Effector CD8-positive, alpha-beta T cell (primary cell): ENCODE measurements at regions not wholly inside any gene's neighbourhood (a gene's known extent, or its start where the extent isn't known, plus 50 kb on each side); places are given as distances from the start of the nearest gene placed in this dataset.
"Not testable (repeated sequence)": the region's sequence is repeated elsewhere in the genome, so short reads cannot be mapped to it uniquely, and the experiment has no call there.

ENCODE experiments used
- DNase-seq: peaks from one replicate; lab custom pipeline; 2025; lab: John Stamatoyannopoulos, UW

DNA sequence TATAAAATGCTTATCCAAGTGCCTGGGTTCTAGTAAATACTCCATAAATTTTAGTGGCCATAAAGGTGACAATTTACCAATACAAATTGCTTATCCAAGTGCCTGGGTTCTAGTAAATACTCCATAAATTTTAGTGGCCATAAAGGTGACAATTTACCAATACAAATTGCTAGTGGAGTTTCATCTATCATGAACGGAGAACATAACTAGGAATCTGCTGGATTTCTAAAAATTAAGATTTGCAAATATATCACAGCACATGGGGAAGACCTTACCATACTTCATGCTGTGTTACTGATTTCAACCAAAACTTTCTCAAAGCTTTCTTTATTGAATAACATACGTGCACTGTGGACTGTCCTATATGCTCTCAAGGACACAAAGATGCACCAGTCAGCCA is 1631.4 kb upstream of the FLRT2 start:
- DNase-seq: not testable (repeated sequence)

DNA sequence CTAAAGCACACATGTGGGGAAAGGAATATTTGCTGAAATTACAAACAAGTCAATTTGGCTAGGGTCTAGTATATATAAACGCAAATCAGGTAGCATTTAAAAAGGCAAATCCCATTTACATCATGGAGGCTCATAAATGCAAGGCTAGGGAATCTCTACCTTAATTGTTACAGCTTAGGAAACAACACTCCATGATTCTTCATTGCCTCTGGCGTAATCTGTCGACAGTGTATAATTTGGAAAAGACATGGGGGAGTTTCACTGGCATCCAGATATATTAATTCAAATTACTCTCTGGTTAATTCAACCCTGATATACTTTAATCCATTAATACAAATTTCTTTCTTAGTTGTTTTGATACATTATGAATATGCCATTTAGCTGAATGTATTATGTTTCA is 1630.2 kb upstream of the FLRT2 start:
- no peak for DNase-seq

DNA sequence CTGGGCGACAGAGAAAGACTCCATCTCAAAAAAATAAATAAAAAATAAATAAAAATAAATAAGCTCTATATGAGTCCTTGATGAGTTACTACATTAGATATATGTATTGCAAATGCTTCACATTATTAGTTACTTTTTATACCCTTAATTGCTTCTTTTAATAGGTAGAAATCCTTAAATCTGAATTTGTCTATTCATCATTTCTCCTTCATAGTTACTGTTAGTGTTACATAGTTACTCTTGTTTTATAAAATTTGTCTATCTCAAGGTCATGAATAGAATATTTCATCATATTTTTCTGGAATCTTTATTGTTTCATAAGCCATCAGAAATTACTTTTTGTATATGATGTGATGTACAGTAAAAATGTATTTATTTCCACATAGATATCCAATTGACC is 1624.8 kb upstream of the FLRT2 start:
- DNase-seq: no peak

DNA sequence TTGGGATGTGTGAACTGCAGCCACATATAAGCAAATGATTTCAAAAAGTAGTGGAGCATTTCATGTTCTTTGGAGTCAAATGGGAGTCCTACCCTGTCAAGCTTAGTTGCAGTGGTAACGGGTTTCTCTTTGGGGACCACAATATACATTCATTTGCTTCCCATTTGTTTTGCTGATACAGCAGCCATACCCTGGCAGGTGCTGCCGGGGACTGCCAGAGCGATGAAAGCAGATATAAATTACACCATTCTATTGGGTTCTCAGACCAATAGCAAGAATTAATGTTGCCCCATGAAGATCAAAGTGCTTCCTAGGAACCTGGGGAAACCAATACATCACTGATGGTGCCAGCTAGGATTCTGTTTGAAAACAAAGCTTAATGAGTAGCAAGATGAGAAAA is 1621.5 kb upstream of the FLRT2 start:
- no peak for DNase-seq

DNA sequence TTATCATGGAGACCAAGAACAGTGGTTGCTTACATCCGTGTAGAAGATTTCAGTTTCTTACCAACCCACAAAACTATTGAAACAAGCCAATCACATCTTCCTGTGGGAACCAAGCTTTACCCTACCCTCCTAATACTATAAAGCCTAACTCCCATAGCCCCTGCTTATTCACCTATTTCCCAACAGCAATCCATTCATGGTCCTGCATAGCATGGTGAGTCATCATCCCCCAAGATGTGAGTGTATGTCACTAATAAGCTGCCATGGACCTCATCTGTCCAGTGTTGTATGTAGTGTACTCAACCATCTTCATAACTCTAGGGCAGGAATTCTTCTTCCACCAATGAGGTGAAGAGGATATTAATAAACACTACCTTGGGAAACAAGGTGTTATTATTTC is 1620.4 kb upstream of the FLRT2 start:
- no peak for DNase-seq

DNA sequence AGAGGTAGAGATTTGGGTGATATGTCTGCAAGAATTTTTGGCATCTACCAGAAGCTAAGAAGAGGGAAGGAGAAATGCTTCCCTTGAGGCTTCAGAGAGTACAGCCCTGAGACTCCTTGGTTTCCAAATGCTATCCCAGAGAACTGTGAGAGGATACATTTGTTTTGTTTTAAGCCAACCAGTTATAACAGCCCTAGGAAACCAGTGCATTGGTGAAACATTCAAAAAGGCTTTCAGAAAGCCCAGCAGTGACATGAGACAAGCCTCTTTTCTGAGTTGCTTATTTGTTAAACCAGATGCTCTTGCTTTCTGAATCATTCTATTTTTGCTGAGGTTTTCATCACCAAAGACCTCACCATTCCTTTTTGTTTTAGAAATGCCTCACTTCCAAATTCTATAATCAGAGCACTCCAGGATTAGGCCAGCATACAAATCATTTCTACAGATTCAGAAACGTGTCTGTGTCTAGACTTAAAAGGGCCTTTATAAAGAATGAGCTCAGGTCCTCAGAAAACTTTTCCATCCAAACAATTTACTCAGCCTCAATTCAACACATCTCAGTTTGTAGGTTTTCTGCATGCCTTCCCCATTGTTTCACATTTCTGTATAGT is 1617.8 kb upstream of the FLRT2 start:
- no peak for DNase-seq

DNA sequence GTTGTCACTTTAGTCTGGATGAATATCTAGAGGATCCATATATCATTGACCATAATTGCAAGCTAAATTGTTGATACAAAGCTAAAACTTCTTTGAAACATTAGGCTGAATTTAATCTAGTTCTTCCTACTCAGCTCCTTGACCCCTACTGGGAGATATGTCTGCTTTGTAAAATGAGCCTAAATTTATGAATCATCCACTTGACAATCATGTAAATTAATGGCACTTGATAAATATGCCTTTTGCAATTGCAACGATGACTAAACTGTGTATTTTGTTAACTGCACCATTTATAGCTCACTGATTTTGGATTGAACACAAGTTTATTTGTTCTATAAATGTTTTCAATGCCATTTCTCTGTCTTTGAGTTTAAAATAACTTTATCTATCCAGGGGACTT is 1616.5 kb upstream of the FLRT2 start:
- no peak for DNase-seq

DNA sequence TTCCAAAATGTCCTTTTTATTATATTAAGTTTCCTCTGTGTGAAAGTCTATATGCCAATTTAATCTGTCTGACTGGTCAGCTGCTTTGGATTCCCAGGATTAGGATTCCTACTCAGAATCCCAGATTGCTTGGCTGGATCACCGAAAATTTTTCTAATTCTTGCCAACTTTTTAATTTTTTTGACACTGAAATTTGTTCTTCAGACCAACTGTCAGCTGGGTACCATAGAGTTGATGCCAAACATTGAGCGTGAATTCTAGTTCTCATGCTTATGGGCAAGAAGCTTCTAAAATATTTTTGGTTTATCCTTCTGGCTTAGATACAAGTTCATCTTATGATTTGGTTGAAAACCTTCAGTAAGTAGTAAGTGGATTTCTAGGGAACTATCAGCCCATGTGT is 1611.4 kb upstream of the FLRT2 start:
- DNase-seq: no peak

DNA sequence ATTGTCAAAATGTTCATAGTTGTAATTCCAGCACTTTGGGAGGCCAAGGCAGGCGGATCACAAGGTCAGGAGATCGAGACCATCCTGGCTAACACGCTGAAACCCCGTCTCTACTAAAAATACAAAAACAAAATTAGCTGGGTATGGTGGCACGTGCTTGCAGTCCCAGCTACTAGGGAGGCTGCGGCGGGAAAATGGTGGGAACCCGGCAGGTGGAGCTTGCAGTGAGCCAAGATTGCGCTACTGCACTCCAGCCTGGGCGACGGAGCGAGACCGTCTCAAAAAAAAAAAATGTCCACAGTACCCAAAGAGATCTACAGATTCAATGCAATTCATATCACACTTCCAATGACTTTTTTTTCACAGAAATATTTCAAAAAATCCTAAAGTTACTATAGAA is 1610.3 kb upstream of the FLRT2 start:
- not testable (repeated sequence) for DNase-seq

DNA sequence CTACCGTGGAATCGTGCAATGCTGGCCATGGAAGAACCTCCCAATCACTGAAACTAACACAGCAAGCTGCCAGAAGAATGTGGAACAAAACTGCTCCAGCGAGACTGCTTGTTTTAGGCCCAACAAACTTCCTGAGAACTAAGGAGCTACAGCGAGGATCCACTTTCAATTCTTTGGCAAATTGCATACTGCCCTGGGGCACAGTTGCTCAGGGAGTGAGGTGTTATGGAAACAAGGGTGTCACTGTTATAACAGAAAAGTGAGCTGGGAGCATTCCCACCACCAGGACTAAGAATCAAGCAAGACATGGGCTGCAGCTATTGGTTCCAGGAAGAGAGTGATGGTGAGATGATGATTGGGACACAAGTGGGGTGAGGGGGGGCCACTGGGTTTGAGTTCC is 1606.1 kb upstream of the FLRT2 start:
- DNase-seq: no peak

DNA sequence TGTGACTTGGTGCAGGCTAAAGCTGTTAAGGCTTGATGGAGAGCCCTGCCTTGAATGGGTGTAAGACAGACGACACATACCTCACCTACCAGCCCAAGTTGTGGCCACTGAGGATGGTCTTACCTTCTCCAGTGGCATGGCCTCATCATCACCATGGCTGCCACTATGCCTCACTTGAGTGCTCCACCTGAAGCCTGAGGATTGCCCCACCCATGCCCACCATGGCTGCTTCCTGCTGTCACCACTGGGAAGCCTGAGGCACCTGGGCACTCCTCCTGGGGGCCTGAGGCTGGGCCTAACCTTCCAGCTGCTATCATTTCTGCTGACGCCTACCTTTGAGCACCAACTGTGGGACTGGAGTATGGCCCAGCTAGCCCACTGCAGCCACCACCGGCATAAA is 1605.7 kb upstream of the FLRT2 start:
- DNase-seq: no peak

DNA sequence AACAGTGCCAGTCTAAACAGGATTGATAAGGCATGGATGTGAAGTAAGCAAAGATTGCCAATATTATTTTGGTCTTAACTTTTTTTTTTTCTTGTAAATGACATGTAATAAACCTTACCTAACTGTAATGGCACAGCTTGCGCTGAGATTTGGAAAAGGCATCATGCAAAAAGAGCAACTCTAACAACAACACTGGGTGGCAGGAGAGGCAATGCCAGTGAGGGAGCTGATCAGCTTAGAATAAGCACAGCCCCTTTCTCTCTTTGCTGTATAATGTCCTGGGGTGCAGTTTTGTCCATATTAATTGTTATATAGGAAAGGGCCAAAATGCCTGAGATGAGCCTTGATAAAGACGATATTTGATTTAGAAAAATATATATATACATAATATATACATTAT is 1589.7 kb upstream of the FLRT2 start:
- DNase-seq: no peak

DNA sequence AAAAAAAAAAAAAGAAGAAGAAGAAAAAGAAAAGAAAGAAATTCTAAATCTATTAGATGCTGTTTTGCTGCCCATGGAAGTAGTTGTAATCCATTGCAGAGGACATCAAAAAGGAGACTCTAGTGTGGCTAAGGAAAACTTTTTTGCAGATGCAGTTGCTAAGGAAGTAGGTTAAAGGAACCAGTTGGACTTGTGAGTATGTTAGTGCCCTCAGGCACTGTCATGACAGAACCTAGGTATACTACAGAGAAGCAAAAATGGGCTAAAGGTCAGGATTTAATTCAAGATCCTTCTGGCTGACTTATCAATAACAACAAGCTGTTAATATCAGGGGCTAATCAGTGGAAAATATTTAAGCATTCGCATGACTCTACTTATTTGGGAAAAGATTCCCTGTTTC is 1571.6 kb upstream of the FLRT2 start:
- DNase-seq: no peak

DNA sequence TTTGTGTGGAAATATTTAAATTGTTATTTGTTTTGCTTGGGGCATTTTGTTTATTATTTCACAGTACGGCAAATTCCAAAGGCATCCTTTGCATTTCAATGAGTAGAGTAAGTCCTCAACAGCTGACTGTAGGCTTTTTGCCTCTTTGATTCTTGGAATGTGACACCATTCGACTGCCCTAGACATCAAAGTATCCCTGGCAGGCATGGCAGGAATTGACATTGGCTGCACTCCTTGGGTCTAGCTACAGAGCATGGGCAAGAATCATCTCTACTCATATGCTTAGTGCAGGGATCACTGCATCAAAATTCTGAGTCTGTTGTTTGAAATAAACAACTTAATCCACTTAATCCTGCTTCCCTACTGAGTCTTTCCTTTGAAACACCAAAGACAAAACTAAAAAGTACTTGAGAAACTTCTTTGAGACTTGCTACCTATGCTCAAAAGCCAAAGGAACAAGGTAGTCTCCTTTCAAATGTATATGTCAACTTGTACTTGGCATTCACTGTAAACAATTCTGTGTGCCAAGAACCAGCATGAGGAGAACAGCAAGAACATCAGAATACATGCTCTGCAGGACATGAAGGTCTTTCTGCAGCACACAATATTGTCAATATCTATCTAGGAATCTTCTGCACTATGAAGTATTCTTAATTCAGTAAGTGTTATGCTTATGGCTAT is 1569.0 kb upstream of the FLRT2 start:
- DNase-seq: no peak

DNA sequence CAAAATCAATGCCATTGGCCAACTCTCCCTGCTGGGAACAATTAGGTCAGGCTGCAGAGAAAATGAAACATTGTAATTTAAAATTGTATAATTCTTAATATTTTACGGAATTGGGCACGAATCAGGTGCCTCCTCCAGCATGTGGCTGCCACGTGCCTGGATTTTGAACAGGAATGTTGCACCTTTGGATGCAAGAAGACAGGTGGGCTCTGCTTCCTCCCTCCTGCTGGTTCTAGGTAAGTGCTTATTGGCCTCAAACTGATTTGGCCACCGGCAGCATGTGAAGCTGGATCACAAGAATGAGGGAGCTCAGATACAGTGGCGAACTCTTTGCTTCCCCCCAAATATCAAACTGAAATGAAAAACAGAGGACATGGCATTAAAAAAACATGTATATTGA is 1559.9 kb upstream of the FLRT2 start:
- no peak for DNase-seq

DNA sequence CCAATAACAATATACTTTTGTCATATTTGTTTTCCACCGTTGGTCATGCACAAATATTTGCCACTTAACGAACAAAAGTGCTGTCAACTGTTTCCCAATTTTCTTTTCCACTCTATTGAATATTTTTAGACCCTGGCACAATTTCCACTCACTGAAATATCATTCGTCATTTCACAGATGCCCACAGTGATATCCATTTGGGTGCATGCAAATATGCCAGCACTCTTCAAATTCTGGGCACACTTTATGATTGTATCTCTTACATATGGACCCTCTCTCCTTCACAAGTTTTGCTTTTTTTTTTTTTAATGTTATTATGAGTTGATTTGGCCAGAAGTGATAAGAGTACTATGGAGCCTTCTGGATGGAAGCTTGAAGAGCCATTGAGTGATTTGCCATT is 1557.3 kb upstream of the FLRT2 start:
- DNase-seq: no peak

DNA sequence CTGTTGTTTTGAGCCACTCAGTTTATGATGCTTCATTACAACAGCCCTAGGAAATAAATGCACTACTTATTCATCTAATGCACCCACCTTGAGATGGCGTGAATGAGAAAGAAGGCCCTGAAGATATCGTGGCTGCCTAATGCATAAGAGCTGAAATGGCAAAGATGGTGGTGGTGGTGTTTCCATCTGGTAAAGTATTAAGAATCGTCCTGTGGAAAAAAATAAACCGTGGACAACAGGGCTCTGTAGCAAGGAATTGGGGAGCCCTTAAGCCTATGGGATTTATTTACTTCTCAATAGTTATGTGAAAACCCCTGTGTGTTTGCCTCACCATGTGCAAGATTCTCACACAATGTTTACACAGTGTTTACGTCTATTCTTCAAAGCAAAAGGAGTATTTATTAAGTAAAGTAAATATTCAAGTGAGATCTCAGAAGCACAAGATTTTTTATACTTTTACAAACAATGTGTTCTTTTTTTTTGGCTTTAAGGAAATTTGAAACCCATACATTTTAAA is 1555.2 kb upstream of the FLRT2 start:
- no peak for DNase-seq

DNA sequence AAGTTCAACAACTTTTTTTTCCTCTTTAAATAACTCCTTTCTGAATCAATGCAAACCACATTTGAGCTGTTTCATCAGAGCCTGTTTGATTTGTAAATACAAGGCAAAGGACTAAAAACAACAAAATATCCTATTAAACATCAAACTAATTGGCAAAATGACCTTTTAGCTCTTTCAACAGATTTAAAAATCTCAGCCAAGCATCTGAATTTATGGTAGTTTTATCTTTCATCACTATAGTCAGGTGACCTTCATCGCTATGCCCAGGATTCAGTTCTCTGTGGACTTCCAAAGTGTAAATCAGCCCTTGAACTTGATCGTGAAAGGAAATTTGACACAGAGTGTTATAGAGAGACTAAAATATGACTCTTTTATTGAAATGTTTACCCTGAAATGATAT is 1554.5 kb upstream of the FLRT2 start:
- no peak for DNase-seq

DNA sequence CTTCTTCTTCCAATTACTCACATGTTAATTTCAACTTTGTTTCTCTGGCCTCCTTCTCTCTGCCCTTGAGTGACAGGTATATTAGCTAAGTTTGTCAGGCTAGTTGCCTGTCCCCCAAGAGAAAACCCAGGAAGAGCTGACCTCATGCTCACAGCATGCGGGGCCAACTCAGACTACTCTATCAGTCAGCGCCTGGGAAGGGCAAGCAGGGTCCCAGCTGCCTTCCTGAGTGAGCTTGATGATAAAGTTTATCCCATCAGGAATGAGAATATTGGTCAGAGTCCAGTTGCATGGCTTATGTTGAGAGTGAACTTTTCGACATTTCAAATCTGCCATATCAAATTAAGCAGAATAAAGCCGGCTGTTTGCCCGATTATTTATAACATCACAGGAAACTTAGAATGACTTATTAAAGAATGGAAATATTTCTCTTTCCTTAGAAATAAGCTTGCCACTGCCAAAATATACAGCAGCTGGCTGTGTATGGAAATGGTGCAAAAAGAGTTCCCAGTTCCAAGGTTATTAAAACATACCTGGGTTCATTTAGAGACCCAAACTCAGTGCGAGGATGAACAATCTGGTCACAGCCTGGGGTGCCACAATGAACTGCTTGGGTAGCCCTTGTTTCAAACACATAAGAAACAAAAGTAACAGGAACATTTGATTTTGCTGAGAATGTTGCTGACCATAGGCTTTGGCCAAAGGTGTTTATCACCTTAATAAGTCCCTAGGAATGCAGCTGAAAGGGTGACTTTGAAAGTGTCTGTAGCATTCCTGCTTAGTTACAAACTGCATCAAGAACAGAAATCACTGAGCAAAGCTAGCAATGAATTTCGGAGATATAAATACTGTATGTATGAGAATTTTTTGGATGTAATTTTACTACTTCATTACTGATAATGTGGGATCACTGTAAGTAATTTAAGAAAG is 1553.8 kb upstream of the FLRT2 start:
- no peak for DNase-seq

DNA sequence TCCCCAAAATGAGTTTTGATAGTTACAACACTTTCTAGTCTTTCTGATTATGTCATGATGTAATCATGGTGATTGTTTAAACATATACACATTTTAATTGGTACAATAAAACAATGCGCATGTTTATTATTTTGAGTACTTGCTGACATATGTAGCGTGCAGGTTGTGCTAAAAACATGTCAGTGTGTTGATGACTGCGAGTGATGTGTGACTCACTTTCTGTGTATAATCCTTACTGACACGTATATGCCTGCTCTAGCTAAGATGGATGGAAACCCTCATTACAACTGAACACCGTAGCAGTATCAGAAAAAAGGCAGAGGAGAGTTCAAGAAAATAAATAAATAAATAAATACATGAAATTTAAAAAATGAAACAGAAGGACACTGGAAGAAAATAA is 1552.4 kb upstream of the FLRT2 start:
- DNase-seq: no peak

DNA sequence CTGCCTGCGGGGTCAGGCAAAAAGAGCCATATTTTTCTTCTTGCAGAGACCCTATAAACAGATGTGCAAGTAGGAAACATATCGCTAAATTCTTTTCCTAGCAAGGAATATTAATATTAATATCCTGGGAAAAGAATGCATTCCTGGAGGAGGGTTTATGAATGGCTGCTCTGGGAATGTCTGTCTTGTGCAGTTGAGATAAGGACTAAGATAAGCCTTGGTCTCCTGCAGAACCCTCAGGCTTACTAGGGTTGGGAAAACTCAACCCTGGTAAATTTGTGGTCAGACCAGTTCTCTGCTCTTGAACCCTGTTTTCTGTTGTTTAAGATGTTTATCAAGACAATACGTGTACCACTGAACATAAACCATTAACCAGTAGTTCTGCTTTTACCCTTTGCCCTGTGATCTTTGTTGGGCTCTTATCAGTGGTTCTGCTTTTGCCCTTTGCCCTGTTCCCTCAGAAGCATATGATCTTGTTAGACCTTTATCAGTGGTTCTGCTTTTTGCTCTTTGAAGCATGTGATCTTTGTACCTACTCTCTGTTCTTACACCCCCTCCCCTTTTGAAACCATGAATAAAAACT is 1548.2 kb upstream of the FLRT2 start:
- not testable (repeated sequence) for DNase-seq

DNA sequence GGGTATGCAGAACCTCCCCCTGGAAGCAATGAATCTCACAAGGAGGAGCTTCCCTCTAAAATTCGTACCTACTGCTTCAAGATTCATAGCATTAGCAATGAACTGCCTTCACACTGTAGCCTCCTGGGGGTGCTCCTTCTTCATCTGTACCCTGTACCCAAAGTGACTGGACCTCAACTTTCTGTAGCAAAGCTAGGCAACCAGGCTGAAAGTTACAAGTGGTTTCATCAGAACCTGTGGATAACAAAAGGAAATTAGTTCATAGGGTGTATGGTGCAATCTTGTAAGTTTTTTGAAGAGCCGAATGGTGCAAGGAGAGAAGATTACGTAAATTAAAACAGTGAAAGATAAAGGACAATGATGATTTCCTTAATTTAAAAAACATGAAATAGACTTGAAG is 1541.7 kb upstream of the FLRT2 start:
- no peak for DNase-seq
